ENCODE measurements at regions not wholly inside any gene's neighbourhood (a gene's known extent, or its start where the extent isn't known, plus 50 kb on each side); places are given as distances from the start of the nearest gene placed in this dataset.

DNA sequence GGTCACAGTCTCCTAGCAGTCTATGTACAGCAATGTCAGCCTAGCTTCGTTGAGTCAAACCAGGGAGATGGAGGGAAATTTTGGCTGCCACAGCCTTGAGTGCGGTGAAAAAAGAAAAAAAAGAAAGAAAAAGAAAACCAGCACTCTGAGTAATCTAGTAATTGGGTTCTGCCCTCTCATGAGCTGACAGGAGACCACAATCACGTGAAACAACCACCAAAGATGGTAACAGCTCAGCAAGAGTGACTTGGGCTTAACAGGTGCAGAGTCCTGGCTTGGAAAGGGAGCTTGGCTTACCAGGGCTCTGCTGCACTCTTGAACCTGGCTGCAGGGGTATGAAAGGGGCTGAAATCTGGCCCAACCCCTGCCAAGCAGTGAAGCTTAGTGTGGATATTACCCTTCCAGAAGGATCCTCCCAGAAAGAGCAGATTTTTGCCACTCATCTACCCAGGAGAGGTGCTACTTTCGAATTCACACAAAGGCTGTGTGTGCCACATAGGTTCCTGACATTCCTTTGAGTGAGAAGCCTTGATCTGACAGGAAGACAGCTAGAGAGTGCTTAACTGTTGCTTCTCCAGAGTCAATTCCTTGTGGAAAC lies 350.3 kb downstream of the PTTG2 start:
- no peak for DNase-seq (ENCODE audit: low read depth)

DNA sequence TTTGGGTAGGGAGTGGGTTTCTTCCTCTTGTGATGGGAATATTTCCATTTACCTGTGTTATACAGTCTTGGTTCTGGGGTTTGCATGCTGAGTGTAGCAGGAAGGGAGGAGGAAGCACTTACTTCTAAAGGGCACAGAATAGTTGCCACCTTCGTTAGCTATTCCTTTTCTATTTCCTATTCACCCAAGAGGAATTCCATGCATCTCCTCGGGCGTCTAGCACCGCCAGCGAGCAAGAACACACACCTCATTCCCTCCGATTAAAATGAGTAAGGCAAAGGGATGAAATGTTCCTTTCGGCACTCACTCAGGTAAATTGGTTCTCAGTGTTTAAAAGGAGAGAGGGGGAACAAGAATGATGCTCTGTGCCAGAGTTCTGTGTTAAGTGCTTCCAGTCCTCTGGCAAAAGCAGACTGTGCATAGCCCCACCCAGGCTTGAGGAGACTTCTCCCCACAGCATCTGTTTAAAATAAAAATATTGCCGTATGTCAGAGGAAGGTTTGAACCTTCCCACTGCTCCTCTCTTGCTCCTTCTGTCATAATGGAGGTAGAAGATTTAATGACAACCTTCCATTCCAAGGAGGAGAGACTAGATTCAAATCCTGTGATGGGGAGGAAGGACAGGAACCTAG lies 351.4 kb downstream of the PTTG2 start:
- DNase-seq (ENCODE audit: low read depth), result no peak

DNA sequence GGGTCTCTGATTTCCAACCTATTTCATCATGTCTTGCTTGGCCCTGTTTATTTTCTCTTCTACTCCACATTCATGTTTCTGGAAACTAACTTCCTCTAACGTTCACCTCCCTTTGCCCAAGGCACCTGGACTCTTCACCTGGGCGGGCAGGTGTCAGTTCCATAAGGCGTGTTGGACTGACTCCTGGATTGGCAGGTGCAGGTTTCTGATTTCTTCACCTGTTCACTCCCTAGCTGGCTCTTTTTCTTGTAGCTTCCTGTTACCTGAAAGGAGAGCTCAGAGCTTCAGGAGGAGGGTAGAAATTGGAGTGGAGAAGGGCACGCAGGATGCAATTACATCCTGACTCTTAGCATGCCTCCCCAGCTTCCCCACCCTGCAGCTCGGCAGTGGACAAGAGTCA lies 350.8 kb upstream of the KLF3 start:
- DNase-seq (ENCODE audit: low read depth), result no peak

DNA sequence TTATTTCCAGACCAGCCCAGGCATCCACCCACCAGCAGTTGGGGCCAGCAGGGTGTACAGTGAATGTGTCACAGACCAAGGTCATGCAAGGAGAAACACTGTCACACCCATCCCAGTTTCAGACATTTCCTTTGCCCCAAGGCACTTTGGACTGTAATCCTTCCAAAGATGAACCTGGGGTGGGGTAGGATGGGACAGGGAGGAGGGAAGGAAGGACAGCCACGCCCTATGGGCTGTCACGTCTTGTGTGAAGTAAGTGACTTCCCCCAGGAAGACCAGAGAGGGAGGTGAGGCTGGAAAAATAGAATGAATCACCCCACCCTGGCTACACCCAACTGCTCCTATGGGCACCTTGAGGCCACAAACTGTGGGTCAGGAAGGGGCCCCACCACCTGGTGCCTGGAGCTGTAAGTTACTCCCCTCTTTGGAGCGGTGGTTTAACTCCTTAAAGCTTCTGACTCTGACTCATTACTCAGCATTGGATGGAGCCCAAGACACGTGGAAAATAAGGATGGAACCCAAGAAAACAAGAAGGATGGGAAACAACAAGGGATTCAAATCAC lies 349.9 kb upstream of the KLF3 start:
- no peak for DNase-seq (ENCODE audit: low read depth)

DNA sequence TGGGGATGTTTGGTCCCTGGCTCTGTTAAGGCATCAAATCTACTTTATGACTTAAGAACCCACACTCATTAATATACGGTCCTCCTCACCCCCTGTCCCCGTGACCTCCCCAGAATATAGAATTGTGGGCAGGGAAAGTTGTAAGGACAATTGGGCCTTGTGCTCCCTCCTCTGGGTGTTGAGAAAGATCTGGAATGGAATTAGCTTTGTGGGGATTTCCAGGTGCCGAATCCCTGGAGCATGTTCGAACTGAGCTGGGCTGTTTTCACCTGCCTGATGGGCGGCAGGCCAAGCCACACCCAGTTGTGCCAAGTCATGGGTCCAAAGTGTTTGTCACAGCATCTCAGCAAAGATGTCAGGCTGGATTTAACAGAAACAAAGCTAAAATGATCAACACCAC lies 349.3 kb upstream of the KLF3 start:
- no peak for DNase-seq (ENCODE audit: low read depth)

DNA sequence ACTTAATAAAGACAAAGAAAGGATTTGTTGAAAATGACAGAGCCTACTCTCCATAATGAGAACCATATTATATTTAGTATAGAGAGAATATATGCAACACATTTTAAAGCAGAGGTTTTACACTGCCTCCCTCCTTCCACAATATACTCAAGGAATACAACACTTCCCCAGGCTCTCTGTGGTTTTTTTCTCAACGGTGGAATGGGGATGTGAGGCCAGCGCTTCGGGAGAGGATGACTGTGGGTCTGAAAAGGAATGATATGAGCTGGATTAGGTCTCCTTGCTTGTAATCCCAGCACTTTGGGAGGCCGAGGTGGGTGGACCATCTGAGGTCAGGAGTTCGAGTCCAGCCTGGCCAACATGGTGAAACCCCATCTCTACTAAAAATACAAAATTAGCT lies 348.7 kb upstream of the KLF3 start:
- DNase-seq (ENCODE audit: low read depth), result no peak

DNA sequence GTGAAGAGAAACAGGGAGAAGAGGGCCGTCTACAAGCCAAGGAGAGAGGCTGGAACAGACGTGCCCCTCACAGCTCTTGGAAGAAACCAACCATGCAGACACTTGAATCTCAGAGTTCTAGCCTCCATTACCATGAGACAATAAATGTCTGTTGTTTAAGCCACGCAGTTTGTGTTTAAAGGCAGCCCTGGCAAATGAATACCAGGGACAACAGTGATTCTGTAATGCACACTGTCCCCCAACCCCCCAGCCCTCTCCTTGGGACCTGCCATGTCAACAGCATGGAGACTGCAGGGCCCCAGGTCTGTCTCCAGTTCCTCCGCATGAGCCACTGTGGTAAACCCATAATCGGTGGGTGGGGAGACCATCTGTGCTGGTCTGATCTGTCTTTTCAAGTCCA lies 348.0 kb upstream of the KLF3 start:
- DNase-seq (ENCODE audit: low read depth), result no peak

DNA sequence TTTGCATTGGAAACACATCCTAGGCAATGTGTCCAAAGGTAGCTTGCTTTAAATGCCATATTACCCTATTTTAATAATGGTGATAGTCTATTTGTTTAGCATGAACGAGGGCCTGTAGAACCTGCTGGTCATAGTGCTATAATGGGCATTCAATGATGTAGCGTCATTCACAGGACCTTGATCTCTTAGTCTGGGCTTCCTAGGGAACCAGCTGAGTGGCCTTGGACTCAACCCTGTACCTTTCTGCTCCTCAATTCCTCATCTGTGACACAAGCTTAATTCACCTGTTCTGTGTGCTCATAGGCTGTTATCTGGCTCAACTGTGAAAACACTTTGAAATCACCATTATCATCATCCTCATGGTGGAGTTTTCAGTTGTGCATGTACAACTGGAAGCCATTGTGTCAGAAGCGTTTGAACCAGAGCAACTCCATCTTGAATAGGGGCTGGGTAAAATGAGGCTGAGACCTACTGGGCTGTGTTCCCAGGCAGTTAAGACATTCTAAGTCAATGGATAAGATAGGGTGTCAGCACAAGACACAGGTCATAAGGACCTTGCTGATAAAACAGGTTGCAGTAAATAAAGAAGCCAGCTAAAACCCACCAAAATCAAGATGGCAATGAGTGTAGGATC lies 346.8 kb upstream of the KLF3 start:
- DNase-seq (ENCODE audit: low read depth), result no peak

DNA sequence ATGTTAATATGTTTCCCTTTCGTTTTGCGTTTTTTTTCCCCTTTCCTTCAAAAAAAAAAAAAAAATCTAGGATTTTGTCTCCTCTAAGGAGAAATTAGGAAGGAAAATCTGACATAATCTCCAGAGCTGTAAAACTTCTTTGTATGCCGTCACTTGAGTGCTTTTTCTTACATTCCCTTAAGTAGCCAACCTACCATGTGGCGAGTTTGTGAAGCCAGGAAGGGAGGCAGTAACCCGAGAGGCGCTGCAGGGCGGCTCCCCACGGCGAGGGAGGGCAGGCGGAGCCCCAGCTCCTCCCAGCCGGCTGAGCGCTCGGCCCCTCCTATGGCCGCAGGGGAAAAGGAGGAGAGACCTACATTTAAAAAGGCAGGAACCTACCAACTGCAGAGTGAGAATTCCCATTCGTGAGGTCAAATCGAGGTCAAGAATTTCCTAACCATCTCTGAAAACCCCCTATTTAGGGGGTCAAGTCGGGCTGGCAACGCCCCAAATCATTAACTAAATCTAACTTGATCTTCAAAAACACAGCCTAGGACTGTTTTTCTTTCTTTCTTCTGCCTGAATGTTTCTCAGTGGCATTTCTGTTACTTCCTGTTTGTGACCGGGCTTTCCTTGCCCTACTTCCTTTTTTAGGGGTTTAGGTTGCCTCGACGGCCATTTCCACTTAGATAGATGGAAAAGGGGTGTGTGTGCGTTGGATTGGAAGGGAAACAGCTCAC lies 345.1 kb upstream of the KLF3 start:
- DNase-seq (ENCODE audit: low read depth), result peak; percentile 91

DNA sequence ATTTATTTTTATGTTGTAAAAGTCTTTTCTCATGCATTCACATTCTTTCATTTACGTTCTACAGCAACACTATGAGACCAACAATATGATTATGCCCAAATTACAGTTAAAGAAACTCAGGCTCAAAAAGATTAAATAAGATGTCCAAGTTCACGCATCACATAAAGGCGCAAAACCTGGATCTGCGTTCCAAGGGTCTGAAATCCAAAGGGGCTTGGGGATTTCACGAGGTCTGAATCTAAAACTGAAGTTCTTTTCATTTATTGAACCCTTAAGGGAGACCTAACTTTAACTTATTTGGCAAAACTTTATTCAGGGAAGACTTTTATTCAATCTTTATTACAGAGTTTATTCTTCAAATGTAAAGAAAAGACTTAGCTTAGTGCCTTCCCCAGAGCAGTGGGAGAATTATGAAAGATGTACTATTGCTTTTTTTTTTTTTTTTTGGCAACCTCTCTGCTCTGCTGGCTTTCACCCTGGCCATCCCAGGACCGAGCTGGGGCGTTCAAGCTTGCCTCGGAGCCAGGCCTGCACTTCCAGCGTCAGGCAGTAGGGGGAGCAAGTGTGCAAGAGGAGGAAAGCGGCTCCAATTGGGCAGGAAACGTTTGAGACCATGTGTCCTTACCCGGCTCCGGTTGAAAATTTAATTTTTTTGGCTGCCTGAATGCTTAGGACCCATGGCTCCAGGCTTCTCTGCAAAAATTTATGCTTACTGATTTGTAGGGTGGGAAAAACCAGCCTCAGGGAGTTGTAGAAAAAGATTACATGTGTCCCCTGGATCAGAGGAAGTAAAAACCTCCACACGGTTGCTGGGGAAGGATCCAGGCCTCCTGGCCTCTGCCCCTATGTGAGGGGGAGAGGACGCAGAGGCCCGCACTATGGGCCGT lies 344.3 kb upstream of the KLF3 start:
- DNase-seq (ENCODE audit: low read depth), result peak; percentile 90

DNA sequence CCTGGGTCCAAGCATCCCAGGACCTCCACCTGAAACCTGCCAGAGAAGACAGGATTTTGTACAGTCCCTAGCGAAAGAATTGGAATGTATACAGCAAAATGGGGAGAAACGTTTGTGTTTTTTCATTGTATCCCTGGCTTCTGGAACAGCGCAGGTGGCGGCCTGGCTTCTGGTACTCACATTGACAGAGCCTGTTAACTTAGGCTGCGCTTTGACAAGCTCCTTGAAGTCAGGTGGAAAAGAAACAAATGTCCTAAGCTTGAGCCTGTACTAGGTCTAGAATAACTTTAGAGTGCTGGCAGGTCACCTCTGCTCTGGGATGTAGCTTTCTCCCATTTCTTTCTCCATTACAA lies 343.7 kb upstream of the KLF3 start:
- no peak for DNase-seq (ENCODE audit: low read depth)

DNA sequence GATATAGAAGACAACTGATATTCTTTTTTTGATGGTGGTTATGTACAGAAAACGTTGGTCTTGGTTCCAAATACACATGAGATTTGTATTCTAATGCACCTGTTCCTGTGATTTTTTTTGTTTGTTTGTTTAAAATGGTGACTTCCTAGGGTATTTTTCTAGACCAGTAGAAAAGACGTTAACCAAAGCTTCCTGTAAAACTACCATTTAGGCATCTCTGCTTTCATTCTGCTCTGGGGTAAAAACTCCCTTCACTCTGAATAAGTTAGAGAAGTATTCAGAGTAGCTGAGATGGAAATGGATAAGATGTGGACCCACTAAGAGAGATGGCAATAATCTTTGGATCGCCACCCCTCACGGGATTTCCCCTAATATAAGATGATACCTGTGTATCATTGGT lies 343.2 kb upstream of the KLF3 start:
- no peak for DNase-seq (ENCODE audit: low read depth)

DNA sequence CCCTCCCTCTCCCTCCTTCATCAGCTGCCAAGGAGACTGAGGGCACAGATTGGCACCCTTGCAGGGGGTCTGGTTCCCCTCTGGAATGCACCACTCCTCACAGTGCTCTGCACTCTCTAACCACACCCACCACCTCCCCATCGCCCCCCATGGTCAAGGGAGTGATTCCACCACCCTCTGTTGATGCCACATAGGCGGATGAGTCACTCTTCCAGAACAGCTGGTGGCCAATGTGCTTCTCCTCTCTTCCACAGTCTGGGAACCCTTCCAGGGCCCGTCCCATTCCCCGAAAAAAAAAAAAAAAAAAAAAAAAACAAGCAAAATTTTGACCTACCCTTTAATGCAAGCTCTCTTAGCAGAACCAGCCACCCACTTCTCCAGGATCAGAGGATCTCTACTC lies 341.3 kb upstream of the KLF3 start:
- DNase-seq (ENCODE audit: low read depth), result no peak

DNA sequence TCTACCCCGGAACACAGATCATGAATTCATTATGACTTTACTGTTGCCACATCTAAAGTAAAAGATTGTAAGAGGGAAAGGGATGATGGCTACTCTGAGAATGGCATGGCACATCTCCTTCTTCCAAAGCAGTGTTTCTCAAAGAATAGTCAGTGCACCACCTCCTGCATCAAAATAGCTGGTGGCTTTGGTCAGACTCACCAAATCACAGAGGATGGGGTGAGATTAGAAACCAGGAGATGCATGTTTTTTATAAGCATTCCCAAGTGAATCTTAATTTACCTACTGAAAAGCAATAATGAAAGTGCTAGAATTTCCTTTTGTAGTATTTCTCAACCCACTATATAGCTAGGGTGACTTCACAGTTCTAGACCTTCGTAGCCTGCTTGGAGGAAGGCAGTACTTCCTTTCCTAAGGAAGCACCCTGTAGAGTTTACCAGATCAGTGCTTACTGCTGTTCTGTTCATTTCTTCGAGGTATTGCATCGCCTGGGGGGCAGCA lies 340.8 kb upstream of the KLF3 start:
- no peak for DNase-seq (ENCODE audit: low read depth)

DNA sequence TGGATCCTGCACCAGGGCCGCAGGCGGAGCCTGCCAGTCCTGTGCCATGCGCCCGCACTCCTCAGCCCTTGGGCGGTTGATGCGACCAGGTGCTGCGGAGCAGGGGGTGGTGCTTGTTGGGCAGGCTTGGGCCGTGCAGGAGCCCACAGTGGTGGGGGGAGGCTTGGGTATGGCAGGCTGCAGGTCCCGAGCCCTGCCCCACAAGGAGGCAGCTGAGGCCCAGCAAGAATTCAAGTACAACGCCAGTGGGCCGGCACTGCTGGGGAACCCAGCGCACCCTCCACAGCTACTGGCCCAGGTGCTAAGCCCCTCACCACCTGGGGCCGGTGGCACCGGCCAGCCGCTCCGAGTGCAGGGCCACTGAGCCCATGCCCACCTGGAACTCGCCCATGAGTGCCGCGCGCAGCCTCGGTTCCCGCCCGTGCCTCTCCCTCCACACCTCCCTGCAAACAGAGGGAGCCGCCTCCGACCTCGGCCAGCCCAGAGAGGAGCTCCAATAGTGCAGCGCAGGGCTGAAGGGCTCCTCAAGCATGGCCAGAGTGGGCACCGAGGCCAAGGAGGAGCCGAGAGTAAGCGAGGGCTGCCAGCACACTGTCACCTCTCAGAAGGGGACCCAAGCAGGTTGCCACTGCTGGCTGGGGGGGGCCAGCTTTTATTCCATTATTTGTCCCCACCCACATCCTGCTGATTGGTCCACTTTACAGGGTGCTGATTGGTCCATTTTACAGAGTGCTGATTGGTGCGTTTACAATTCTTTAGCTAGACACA lies 339.0 kb upstream of the KLF3 start:
- DNase-seq (ENCODE audit: low read depth), result no peak

DNA sequence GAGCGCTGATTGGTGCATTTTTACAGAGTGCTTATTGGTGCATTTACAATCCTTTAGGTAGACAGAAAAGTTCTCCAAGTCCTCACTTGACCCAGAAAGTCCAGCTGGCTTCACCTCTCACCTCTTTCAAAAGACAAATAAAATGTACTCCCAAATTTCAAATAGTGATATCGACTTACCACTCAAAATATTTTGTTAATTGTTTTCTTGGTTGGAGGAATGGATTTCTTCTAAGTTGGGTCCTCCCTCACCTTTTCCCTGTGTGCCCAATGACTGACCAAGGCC lies 338.4 kb upstream of the KLF3 start:
- DNase-seq (ENCODE audit: low read depth), result no peak

DNA sequence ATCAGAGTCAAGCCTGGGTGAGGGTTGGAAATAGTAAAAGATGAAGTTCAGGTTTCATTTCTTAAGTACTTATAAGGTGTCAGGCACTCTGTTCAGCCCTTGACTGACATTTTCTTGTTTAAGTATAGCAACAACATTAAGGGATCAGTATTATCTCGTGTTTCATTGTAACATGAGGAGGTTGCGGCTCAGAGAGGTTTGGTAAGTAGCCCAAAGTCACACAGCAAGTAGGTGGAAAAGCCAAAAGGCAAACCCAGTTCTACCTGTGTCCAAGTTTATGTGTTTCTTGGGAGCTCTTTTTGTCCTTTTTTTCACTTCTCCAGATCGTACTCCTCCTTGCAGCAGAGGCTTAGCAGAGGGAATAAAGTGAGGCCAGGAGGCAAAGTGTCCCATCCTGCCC lies 337.5 kb upstream of the KLF3 start:
- DNase-seq (ENCODE audit: low read depth), result no peak

DNA sequence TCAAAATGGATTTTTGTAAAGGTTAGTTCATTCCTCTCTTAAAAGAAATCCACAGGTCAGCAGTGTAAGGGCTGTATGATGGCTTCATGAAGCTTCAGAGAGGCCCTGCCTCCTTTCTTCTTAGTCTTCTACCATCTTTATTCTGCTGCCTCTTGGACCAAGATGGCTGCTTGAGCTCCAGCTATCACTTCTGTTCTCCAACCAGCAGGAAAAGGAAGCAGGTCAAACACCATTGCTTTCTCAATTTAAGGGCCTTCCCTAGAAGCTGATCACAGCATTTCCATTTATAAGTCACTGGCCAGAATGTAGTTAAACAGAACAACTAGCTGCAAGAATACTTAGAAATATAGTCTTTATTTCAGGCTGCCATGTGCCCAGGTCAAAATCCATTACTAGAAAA lies 336.8 kb upstream of the KLF3 start:
- no peak for DNase-seq (ENCODE audit: low read depth)

DNA sequence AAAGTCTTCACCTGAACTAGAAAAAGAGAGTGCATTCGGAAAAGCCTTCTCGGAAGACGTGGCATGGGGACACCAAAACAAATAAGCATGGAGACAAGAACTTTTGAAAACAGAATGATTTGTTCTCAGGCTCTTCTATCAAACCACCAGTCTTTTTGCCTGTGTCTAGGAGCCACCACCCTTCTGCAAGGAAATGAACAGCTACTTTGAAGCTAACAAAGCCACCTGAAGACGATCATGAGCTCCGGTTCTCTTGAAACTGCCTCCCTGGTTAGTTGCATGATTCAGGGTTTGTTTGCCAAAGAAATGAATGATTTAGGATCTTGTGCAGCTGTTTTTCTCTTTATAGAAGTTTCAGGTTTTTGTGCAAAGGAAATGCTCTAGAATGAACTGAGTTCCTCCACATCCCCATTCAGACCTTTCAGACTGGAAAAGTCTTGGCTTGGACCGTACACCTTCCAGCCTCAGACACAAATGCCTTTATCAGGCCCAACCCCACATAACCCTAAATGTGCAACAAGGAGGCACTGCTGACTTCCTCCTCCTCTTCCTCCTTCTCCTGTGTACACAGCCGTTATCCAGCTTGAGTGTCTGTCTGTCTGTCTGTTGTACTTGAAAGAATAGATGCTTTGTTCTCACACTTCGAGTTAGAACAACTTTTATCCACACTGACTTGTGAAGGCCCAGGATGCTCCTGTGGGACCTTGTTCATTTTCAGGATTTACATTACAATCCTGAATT lies 334.8 kb upstream of the KLF3 start:
- DNase-seq (ENCODE audit: low read depth), result no peak

DNA sequence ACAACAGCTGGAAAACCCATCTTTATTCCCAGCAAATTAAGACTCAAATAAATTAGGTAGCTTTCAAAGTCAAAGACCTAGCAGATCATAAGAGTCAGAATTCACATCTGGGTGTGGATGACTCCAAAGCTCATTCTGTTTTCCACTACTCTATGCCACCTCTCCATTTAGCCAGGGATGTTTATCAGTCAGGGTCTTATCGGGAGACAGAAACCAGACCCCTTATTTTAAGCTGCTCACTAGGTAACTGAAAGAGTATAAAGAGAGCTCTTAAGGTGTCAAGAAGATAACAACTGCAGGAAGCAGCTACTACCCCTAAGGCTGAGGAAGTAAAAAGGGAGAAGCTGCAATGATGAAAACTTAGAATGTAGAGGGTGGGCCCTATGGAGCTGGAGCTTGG lies 333.7 kb upstream of the KLF3 start:
- no peak for DNase-seq (ENCODE audit: low read depth)
